ENCODE measurements at regions not wholly inside any gene's neighbourhood (a gene's known extent, or its start where the extent isn't known, plus 50 kb on each side); places are given as distances from the start of the nearest gene placed in this dataset.

DNA sequence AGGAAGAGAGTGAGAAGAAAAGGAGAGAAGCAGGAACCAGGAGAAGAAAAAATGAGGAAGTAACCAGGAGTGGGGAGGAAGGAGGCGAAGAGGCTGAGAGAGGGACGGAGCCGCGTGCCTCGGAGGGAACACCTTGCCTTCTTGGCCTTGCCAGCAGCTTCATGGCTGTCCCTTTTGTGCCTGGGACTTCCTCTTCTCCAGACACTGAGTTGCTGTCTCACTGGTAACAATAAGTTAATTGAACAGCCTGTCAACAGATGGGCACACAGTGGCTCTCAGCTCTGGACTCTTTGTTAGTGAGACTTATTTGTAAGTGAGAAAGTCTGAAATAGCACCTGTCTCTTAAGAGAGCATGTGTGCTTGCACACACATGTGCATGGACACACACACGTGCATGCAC, 83.2 kb downstream of the GATA3 start:
- Histone ChIP-seq H3K36me3 (ENCODE audit: control insufficient read depth in 2 of 2, extremely low read depth in 1 of 2, insufficient read depth in 1 of 2, low read length in 1 of 2) (no peaks in the 10 kb centered on the region), H3K9me3 (no peaks in the 10 kb centered on the region), H3K4me3 (ENCODE audit: control insufficient read depth in 1 of 2, extremely low read depth in 1 of 2, low read length in 1 of 2) (peak overlapping the region; percentile 41 to 49), H3K27ac (ENCODE audit: low read length) (peak overlapping the region; percentile 73), H3K4me1 (ENCODE audit: control insufficient read depth in 1 of 2, extremely low read depth in 1 of 2, insufficient read depth in 2 of 2, low read length in 2 of 2) (peaks cover 13 to 15% of the 10 kb centered on the region in 2 experiments), H3K27me3 (replicated peaks in 1 of 2; ENCODE audit: control insufficient read depth in 2 of 2, extremely low read depth in 1 of 2, insufficient read depth in 2 of 2, low read length in 1 of 2) (no peaks in the 10 kb centered on the region)
- H3K9me3 Mint-ChIP-seq: no peaks in the 10 kb centered on the region
- peak overlapping the region; percentile 78 to 83 (median 80) for H3K4me3 Mint-ChIP-seq
- POLR2A ChIA-PET: interaction anchor here in 1 of 2 donors (1.2 kb wide), 1 partner anchor 193 kb away, joined by 3 read pairs; no protein-coding TSS in a partner anchor
- H3K27me3 Mint-ChIP-seq: peaks cover 3 to 6% of the 10 kb centered on the region in 2 donors
- H3K36me3 Mint-ChIP-seq: no peaks in the 10 kb centered on the region
- peak overlapping the region; percentile 96 to 97 for H3K27ac Mint-ChIP-seq
- DNase-seq (peak in 16 of 35 experiments; percentile 3 to 41 (median 12)), ATAC-seq (replicated peaks in 1 of 4) (peak; percentile 35 to 57 (median 50))
- CTCF ChIA-PET: no interaction called here
- WGBS (ENCODE audit: insufficient coverage): 30% methylated on average over 5 of the region's 6 CpGs
- peaks cover 40 to 50% (median 43%) of the 10 kb centered on the region in 3 donors for H3K4me1 Mint-ChIP-seq

DNA sequence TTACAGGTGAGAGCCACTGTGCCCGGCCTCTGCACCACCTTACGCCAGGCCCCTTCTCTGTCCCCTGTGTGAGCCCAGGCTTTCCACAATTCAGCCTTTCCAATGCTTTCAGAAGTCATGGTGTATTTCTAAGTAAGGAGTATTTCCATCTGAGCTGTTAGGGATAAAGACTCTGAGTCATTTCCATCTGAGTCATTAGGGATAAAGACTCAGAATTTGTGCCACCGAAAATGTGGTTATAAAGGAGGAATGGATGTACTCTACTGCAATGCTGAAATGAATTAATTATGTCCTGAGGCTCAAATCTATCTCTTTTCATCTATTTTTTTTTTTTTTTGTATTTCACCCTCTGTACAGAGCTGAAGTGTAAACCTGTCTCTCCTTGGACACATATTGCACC, 84.0 kb downstream of the GATA3 start:
- CTCF ChIA-PET: no interaction called here
- Mint-ChIP-seq H3K4me3 (peak overlapping the region; percentile 24 to 78 (median 39)), H3K27ac (peak overlapping the region; percentile 96 to 97), H3K4me1 (peaks cover 33 to 42% (median 35%) of the 10 kb centered on the region in 3 donors), H3K9me3 (no peaks in the 10 kb centered on the region), H3K36me3 (no peaks in the 10 kb centered on the region), H3K27me3 (peaks cover 0 to 5% of the 10 kb centered on the region in 2 donors)
- peaks cover 9 to 15% of the 10 kb centered on the region in 2 experiments for H3K4me1 ChIP-seq (ENCODE audit: control insufficient read depth in 1 of 2, extremely low read depth in 1 of 2, insufficient read depth in 2 of 2, low read length in 2 of 2)
- ATAC-seq (replicated peaks in 1 of 4) (no peak), DNase-seq (no peak)
- H3K27me3 ChIP-seq (replicated peaks in 1 of 2; ENCODE audit: control insufficient read depth in 2 of 2, extremely low read depth in 1 of 2, insufficient read depth in 2 of 2, low read length in 1 of 2): no peaks in the 10 kb centered on the region
- H3K9me3 ChIP-seq: no peaks in the 10 kb centered on the region
- no peak overlapping the region for H3K27ac ChIP-seq (ENCODE audit: low read length)
- no peaks in the 10 kb centered on the region for H3K36me3 ChIP-seq (ENCODE audit: control insufficient read depth in 2 of 2, extremely low read depth in 1 of 2, insufficient read depth in 1 of 2, low read length in 1 of 2)
- WGBS (ENCODE audit: insufficient coverage): no CpG with 5 or more reads among the region's 3 CpGs
- no peak overlapping the region for H3K4me3 ChIP-seq (ENCODE audit: control insufficient read depth in 1 of 2, extremely low read depth in 1 of 2, low read length in 1 of 2)
- POLR2A ChIA-PET: no interaction called here

DNA sequence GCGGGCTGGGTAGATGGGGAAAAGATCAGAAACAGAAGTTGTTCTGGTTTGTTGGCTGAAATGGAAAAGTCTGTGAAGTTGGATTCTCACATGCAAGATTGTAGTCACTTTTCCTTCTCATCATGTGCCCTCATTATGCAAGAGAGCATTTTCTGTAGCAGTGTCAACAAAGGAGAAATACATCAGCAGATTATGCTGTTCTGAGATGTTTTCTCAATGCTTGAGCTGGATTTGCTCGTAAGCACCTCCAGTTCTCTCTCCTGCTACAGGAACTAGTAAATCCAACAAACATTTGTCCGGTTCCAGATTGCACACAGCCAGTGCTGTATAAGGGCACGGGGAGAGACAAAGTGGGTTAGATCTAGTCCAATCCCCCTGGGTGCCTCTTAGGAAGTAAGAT, 90.0 kb downstream of the GATA3 start:
- Mint-ChIP-seq H3K4me1 (peaks cover 0 to 9% (median 3%) of the 10 kb centered on the region in 3 donors), H3K27ac (no peak overlapping the region), H3K4me3 (no peak overlapping the region), H3K9me3 (no peaks in the 10 kb centered on the region), H3K27me3 (no peaks in the 10 kb centered on the region), H3K36me3 (peaks cover 4% of the 10 kb centered on the region)
- H3K4me3 ChIP-seq (ENCODE audit: control insufficient read depth in 1 of 2, extremely low read depth in 1 of 2, low read length in 1 of 2): no peak overlapping the region
- CTCF ChIA-PET: interaction anchor here in 1 of 2 donors (0.6 kb wide), 1 partner anchor 65 kb away, joined by 3 read pairs; no protein-coding TSS in a partner anchor
- no peaks in the 10 kb centered on the region for H3K4me1 ChIP-seq (ENCODE audit: control insufficient read depth in 1 of 2, extremely low read depth in 1 of 2, insufficient read depth in 2 of 2, low read length in 2 of 2)
- H3K27ac ChIP-seq (ENCODE audit: low read length): no peak overlapping the region
- POLR2A ChIA-PET: no interaction called here
- H3K27me3 ChIP-seq (replicated peaks in 1 of 2; ENCODE audit: control insufficient read depth in 2 of 2, extremely low read depth in 1 of 2, insufficient read depth in 2 of 2, low read length in 1 of 2): no peaks in the 10 kb centered on the region
- no CpG with 5 or more reads among the region's 4 CpGs for WGBS (ENCODE audit: insufficient coverage)
- ATAC-seq (replicated peaks in 1 of 4): no peak
- H3K9me3 ChIP-seq: no peaks in the 10 kb centered on the region
- DNase-seq: no peak
- no peaks in the 10 kb centered on the region for H3K36me3 ChIP-seq (ENCODE audit: control insufficient read depth in 2 of 2, extremely low read depth in 1 of 2, insufficient read depth in 1 of 2, low read length in 1 of 2)

DNA sequence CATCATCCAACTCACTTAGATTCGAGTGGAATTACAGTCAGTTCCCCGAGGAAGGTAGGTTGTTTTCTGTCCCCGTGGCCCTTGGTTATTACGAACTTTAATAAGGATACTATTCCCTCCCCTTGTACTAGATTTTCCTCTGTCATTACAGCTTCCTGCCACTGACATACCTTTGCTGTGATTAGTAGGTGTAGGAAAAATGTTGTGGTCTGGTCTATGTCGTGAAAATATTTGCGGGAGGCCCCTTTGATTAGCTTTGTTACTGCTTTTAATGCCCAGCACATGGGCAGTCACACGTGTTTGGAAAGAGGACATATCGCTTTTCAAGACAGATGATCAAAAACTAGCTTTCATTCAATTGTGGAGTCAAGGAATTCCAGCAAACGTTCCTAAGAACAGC, 92.2 kb downstream of the GATA3 start:
- H3K9me3 ChIP-seq: no peaks in the 10 kb centered on the region
- ATAC-seq (replicated peaks in 1 of 4) (no peak), DNase-seq (no peak)
- Mint-ChIP-seq H3K4me3 (no peak overlapping the region), H3K27ac (no peak overlapping the region), H3K4me1 (no peaks in the 10 kb centered on the region), H3K36me3 (peaks cover 7% of the 10 kb centered on the region), H3K27me3 (no peaks in the 10 kb centered on the region), H3K9me3 (no peaks in the 10 kb centered on the region)
- 53% methylated on average over 3 of the region's 9 CpGs for WGBS (ENCODE audit: insufficient coverage)
- POLR2A ChIA-PET: no interaction called here
- CTCF ChIA-PET: interaction anchor here (0.6 kb wide), 2 partner anchors 16 to 71 kb away, joined by 3 to 6 read pairs; no protein-coding TSS in a partner anchor
- no peak overlapping the region for H3K4me3 ChIP-seq (ENCODE audit: control insufficient read depth in 1 of 2, extremely low read depth in 1 of 2, low read length in 1 of 2)
- no peaks in the 10 kb centered on the region for H3K36me3 ChIP-seq (ENCODE audit: control insufficient read depth in 2 of 2, extremely low read depth in 1 of 2, insufficient read depth in 1 of 2, low read length in 1 of 2)
- no peaks in the 10 kb centered on the region for H3K4me1 ChIP-seq (ENCODE audit: control insufficient read depth in 1 of 2, extremely low read depth in 1 of 2, insufficient read depth in 2 of 2, low read length in 2 of 2)
- H3K27me3 ChIP-seq (replicated peaks in 1 of 2; ENCODE audit: control insufficient read depth in 2 of 2, extremely low read depth in 1 of 2, insufficient read depth in 2 of 2, low read length in 1 of 2): no peaks in the 10 kb centered on the region
- no peak overlapping the region for H3K27ac ChIP-seq (ENCODE audit: low read length)

GRCh38 chr10:8149991-8150390, 95.5 kb downstream of the GATA3 start:
- 94% methylated on average over 11 of the region's 12 CpGs for WGBS (ENCODE audit: insufficient coverage)
- CTCF ChIA-PET: interaction anchor here in 1 of 2 donors (0.6 kb wide), 1 partner anchor 354 kb away, joined by 3 read pairs; no protein-coding TSS in a partner anchor

DNA sequence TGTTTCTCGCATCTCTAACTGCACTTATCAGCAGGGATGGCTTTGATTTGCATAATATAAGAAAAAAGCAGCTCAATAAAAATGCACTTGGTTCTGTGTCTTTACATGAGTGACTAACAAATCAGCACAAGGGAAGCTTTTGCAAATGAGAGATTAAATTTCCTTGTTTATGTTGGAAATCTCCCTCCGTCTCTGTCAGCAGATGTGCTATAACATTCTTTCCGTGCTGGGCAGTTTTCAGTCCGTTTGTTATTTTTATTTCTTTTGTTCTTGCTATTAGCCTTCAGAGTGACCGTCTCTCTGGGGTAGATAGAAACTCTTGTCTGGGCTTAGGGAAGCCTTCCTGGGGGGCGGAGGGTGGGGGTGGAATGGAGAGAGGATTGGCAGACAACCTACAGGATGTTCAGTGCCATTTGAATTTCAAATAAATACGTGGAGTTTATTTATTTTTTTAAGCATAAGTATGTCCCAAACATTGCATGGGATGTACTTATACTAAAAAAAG, 96.0 kb downstream of the GATA3 start:
- DNase-seq (no peak), ATAC-seq (replicated peaks in 1 of 4) (no peak)
- ChIA-PET CTCF (interaction anchor here in 1 of 2 donors (0.6 kb wide), 1 partner anchor 353 kb away, joined by 3 read pairs; no protein-coding TSS in a partner anchor), POLR2A (no interaction called here)
- Mint-ChIP-seq H3K36me3 (peaks cover 7% of the 10 kb centered on the region), H3K9me3 (no peaks in the 10 kb centered on the region), H3K4me1 (peaks cover 0 to 4% (median 2%) of the 10 kb centered on the region in 3 donors), H3K27ac (no peak overlapping the region), H3K27me3 (no peaks in the 10 kb centered on the region), H3K4me3 (no peak overlapping the region)
- H3K4me1 ChIP-seq (ENCODE audit: control insufficient read depth in 1 of 2, extremely low read depth in 1 of 2, insufficient read depth in 2 of 2, low read length in 2 of 2): no peaks in the 10 kb centered on the region
- WGBS (ENCODE audit: insufficient coverage): 89% methylated on average over 5 of the region's 7 CpGs
- H3K27ac ChIP-seq (ENCODE audit: low read length): no peak overlapping the region
- peaks cover 0 to 5% of the 10 kb centered on the region in 2 experiments for H3K27me3 ChIP-seq (replicated peaks in 1 of 2; ENCODE audit: control insufficient read depth in 2 of 2, extremely low read depth in 1 of 2, insufficient read depth in 2 of 2, low read length in 1 of 2)
- no peaks in the 10 kb centered on the region for H3K36me3 ChIP-seq (ENCODE audit: control insufficient read depth in 2 of 2, extremely low read depth in 1 of 2, insufficient read depth in 1 of 2, low read length in 1 of 2)
- no peaks in the 10 kb centered on the region for H3K9me3 ChIP-seq
- no peak overlapping the region for H3K4me3 ChIP-seq (ENCODE audit: control insufficient read depth in 1 of 2, extremely low read depth in 1 of 2, low read length in 1 of 2)

More at GRCh38 chr10:8149991-8150390, 95.5 kb downstream of the GATA3 start:
- Mint-ChIP-seq H3K27ac (no peak overlapping the region), H3K4me3 (no peak overlapping the region), H3K36me3 (peaks cover 7% of the 10 kb centered on the region), H3K27me3 (no peaks in the 10 kb centered on the region), H3K4me1 (peaks cover 0 to 4% (median 2%) of the 10 kb centered on the region in 3 donors), H3K9me3 (no peaks in the 10 kb centered on the region)
- ATAC-seq (replicated peaks in 1 of 4) (no peak), DNase-seq (no peak)
- POLR2A ChIA-PET: no interaction called here
- no peaks in the 10 kb centered on the region for H3K4me1 ChIP-seq (ENCODE audit: control insufficient read depth in 1 of 2, extremely low read depth in 1 of 2, insufficient read depth in 2 of 2, low read length in 2 of 2)
- no peaks in the 10 kb centered on the region for H3K9me3 ChIP-seq
- H3K4me3 ChIP-seq (ENCODE audit: control insufficient read depth in 1 of 2, extremely low read depth in 1 of 2, low read length in 1 of 2): no peak overlapping the region
- H3K27me3 ChIP-seq (replicated peaks in 1 of 2; ENCODE audit: control insufficient read depth in 2 of 2, extremely low read depth in 1 of 2, insufficient read depth in 2 of 2, low read length in 1 of 2): peaks cover 0 to 5% of the 10 kb centered on the region in 2 experiments
- H3K27ac ChIP-seq (ENCODE audit: low read length): no peak overlapping the region
- no peaks in the 10 kb centered on the region for H3K36me3 ChIP-seq (ENCODE audit: control insufficient read depth in 2 of 2, extremely low read depth in 1 of 2, insufficient read depth in 1 of 2, low read length in 1 of 2)
